ENCODE measurements at regions not wholly inside any gene's neighbourhood (a gene's known extent, or its start where the extent isn't known, plus 50 kb on each side); places are given as distances from the start of the nearest gene placed in this dataset.

GRCh38 chr12:64944966-64945365 lies 120.5 kb downstream of the TBC1D30 start:
- Histone ChIP-seq H3K27ac (ENCODE audit: low read length) (no peak overlapping the region), H3F3A (ENCODE audit: insufficient read depth, low read length, poor library complexity, severe bottlenecking) (no peaks in the 10 kb centered on the region), H3K9me3 (ENCODE audit: low read length) (no peaks in the 10 kb centered on the region), H3K27me3 (ENCODE audit: insufficient read depth, low read depth, low read length) (no peaks in the 10 kb centered on the region), H3K4me3 (ENCODE audit: low read length) (no peak overlapping the region), H3K4me2 (ENCODE audit: low read length) (no peak overlapping the region), H3K79me2 (replicated peaks; ENCODE audit: insufficient read depth, low read length) (no peaks in the 10 kb centered on the region), H3K9ac (ENCODE audit: low read length) (no peak overlapping the region), H2AFZ (ENCODE audit: low read depth, low read length) (no peak overlapping the region), H3K36me3 (ENCODE audit: insufficient read depth, low read length) (no peaks in the 10 kb centered on the region), H3K9me2 (ENCODE audit: insufficient read depth, low read length) (no peaks in the 10 kb centered on the region), H4K20me1 (ENCODE audit: insufficient read depth) (no peaks in the 10 kb centered on the region)
- no peak for TF ChIP-seq EZH2 (IDR thresholded peaks at IDR 0.05; ENCODE audit: borderline replicate concordance, insufficient read depth, low read length, poor library complexity, severe bottlenecking)
- TF ChIP-seq RAD21 (conservative IDR thresholded peaks at IDR 0.05) = no peak
- no peak for TF ChIP-seq CTCF (IDR thresholded peaks at IDR 0.05; ENCODE audit: poor library complexity, severe bottlenecking)
- TF ChIP-seq EP300 (conservative IDR thresholded peaks at IDR 0.05; ENCODE audit: poor library complexity, severe bottlenecking) = no peak
- TF ChIP-seq SMC3 (conservative IDR thresholded peaks at IDR 0.05; ENCODE audit: poor library complexity) = no peak
- no peak for TF ChIP-seq TAF1 (IDR thresholded peaks at IDR 0.05; ENCODE audit: low read depth)
- TF ChIP-seq MXI1 (conservative IDR thresholded peaks at IDR 0.05; ENCODE audit: poor library complexity, severe bottlenecking) = no peak
- TF ChIP-seq REST (IDR thresholded peaks at IDR 0.05; ENCODE audit: borderline replicate concordance) = no peak
- no peak for TF ChIP-seq POLR2AphosphoS5 (IDR thresholded peaks at IDR 0.05)

GRCh38 chr12:64946132-64946829 lies 121.8 kb downstream of the TBC1D30 start:
- TF ChIP-seq POLR2AphosphoS5 (IDR thresholded peaks at IDR 0.05) (no peak), REST (IDR thresholded peaks at IDR 0.05; ENCODE audit: borderline replicate concordance) (no peak), RAD21 (conservative IDR thresholded peaks at IDR 0.05) (no peak), SMC3 (conservative IDR thresholded peaks at IDR 0.05; ENCODE audit: poor library complexity) (no peak), MXI1 (conservative IDR thresholded peaks at IDR 0.05; ENCODE audit: poor library complexity, severe bottlenecking) (no peak), CTCF (IDR thresholded peaks at IDR 0.05; ENCODE audit: poor library complexity, severe bottlenecking) (no peak), TAF1 (IDR thresholded peaks at IDR 0.05; ENCODE audit: low read depth) (no peak), EP300 (conservative IDR thresholded peaks at IDR 0.05; ENCODE audit: poor library complexity, severe bottlenecking) (no peak), EZH2 (IDR thresholded peaks at IDR 0.05; ENCODE audit: borderline replicate concordance, insufficient read depth, low read length, poor library complexity, severe bottlenecking) (no peak)
- H2AFZ ChIP-seq (ENCODE audit: low read depth, low read length) = no peak overlapping the region
- no peaks in the 10 kb centered on the region for H3K9me2 ChIP-seq (ENCODE audit: insufficient read depth, low read length)
- H3F3A ChIP-seq (ENCODE audit: insufficient read depth, low read length, poor library complexity, severe bottlenecking) = no peaks in the 10 kb centered on the region
- no peaks in the 10 kb centered on the region for H3K36me3 ChIP-seq (ENCODE audit: insufficient read depth, low read length)
- H3K79me2 ChIP-seq (replicated peaks; ENCODE audit: insufficient read depth, low read length) = no peaks in the 10 kb centered on the region
- no peaks in the 10 kb centered on the region for H3K27me3 ChIP-seq (ENCODE audit: insufficient read depth, low read depth, low read length)
- no peak overlapping the region for H3K4me2 ChIP-seq (ENCODE audit: low read length)
- H3K9me3 ChIP-seq (ENCODE audit: low read length) = no peaks in the 10 kb centered on the region
- no peak overlapping the region for H3K4me3 ChIP-seq (ENCODE audit: low read length)
- no peak overlapping the region for H3K9ac ChIP-seq (ENCODE audit: low read length)
- no peaks in the 10 kb centered on the region for H4K20me1 ChIP-seq (ENCODE audit: insufficient read depth)
- H3K27ac ChIP-seq (ENCODE audit: low read length) = no peak overlapping the region
